ENCODE measurements at regions not wholly inside any gene's neighbourhood (a gene's known extent, or its start where the extent isn't known, plus 50 kb on each side); places are given as distances from the start of the nearest gene placed in this dataset.

DNA sequence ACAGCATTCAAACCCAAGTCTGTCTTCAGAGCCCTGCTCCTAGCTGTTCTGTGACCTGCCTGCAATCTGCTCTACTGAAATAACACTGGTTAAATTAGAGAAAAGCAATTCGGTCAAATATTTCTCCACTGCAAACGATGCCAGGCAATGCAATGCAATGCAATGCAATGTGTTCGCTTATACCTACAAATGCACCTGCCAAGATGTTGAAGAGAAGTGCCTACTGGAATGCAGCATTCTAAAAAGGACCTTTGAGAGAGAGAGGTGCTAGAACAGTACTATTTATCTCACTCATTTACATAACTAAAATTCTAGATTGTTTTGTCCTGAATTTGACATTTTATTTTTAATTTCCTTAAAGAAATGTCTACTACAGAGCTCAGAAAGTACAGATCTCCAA lies 157.3 kb upstream of the CDK1 start:
- Mint-ChIP-seq H3K4me1 (ENCODE audit: low read depth) (peaks cover 3% of the 10 kb centered on the region), H3K4me3 (no peak overlapping the region), H3K36me3 (ENCODE audit: insufficient read depth) (no peaks in the 10 kb centered on the region), H3K9me3 (no peaks in the 10 kb centered on the region), H3K27me3 (ENCODE audit: low read depth) (no peaks in the 10 kb centered on the region)
- ATAC-seq (no peak), DNase-seq (no peak)

DNA sequence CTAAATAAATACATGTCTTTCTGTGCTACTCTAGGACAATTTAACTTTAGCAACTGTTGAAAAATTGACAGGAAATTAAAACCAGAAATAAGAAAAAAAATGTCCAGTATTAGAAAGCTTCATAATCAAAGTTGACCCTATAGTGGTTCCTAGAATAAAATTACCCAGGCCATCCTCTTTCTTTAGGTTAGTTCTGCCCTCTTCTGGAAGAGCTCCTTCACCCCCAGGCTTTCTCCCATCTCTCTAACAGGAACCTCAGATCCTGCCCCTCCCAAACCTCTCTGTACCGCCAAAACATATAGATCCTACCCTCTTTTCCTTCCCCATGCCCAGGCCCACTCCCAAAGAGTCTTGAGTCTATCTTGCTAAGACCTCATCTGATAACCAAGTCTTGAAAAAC lies 159.4 kb upstream of the CDK1 start:
- DNase-seq: no peak
- no peak for ATAC-seq

DNA sequence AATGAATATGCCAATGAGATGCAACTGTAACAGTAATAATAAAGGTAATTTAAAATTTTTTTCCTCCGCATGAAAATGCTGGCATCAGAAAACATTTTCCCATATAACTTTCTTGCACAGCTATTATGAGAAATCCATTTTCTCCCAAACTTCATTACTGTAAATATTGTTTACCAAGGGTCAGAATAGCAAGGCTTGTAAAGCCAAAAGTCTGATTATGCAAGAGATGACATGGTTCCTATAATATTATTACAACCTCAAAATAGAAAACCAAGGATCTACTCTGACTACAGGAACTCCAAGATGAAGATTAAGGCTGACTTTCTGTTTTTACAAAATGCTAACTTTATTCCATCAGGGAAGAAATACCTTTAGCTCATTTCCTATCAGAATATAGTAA lies 162.7 kb upstream of the CDK1 start:
- Mint-ChIP-seq H3K36me3 (ENCODE audit: insufficient read depth) (peaks cover 2% of the 10 kb centered on the region), H3K9me3 (no peaks in the 10 kb centered on the region), H3K4me3 (no peak overlapping the region), H3K4me1 (ENCODE audit: low read depth) (peaks cover 15% of the 10 kb centered on the region), H3K27me3 (ENCODE audit: low read depth) (no peaks in the 10 kb centered on the region)
- no peak for ATAC-seq
- DNase-seq: no peak

More for the DNA sequence above, 159.4 kb upstream of the CDK1 start:
- Mint-ChIP-seq H3K27me3 (ENCODE audit: low read depth) (no peaks in the 10 kb centered on the region), H3K36me3 (ENCODE audit: insufficient read depth) (peaks cover 2% of the 10 kb centered on the region), H3K9me3 (no peaks in the 10 kb centered on the region), H3K4me1 (ENCODE audit: low read depth) (peaks cover 3% of the 10 kb centered on the region), H3K4me3 (no peak overlapping the region)

DNA sequence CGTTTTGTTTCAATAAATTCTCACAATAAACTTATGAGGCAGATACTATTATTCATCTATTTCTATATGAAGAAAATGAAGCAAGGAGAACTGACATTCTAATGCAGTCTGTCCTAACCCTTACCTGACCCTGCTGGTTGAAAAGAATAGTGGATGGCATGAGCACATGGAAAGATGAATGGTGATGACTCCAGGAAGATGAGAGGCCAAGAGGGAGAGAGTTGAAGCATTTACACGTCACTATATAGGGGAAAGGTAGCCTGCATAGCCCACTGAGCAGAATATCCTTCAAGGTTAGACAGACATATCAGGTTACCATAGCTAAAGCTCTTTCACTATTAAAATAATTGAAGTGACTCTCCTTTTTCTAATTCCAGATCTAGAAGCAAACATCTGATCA lies 163.9 kb upstream of the CDK1 start:
- H3K27me3 Mint-ChIP-seq (ENCODE audit: low read depth): no peaks in the 10 kb centered on the region
- peaks cover 15% of the 10 kb centered on the region for H3K4me1 Mint-ChIP-seq (ENCODE audit: low read depth)
- peaks cover 2% of the 10 kb centered on the region for H3K36me3 Mint-ChIP-seq (ENCODE audit: insufficient read depth)
- no peaks in the 10 kb centered on the region for H3K9me3 Mint-ChIP-seq
- no peak for DNase-seq
- H3K4me3 Mint-ChIP-seq: no peak overlapping the region
- ATAC-seq: no peak

DNA sequence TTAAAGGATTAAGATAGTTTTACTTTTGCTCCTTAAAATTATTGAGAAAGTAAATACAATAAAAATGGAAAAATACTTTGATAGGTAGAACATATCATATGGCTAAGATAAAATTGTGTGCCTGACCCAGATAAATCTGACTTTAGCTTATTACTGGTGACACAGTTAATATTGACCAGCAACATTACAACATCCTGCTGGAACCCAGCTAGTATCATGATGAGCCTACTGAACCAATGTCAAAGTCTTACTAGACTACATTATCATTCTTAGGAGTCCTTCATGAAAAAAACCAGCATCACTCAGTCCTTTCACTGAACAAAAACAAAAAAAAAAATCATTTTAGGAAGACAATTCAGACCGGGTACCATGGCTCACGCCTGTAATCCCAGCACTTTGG lies 164.8 kb upstream of the CDK1 start:
- Mint-ChIP-seq H3K4me1 (ENCODE audit: low read depth) (peaks cover 12% of the 10 kb centered on the region), H3K36me3 (ENCODE audit: insufficient read depth) (peaks cover 6% of the 10 kb centered on the region), H3K4me3 (no peak overlapping the region), H3K9me3 (no peaks in the 10 kb centered on the region), H3K27me3 (ENCODE audit: low read depth) (no peaks in the 10 kb centered on the region)
- DNase-seq (no peak), ATAC-seq (no peak)

DNA sequence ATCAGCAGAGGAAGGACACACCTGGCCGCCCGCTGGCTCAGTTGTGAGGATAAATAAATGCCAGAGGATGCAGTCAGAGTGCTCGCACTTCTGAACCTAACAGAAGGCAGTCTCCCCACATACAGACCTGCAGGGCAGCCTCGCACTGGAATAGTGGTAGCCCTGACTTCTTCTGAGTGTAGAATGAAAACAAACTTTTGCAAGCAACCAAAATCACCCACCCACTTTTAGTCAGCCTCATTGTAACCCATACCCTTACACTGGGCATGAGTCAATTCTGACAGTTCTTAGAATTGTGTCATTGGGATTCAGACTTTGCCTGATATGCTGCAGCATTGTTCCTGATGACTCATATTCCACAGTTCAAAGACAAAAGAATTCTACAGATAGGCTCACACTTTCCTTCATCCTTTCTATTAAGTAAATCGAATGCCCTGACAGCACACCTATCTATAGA lies 167.0 kb upstream of the CDK1 start:
- peak overlapping the region; percentile 19 for H3K4me3 Mint-ChIP-seq
- H3K36me3 Mint-ChIP-seq (ENCODE audit: insufficient read depth): peaks cover 6% of the 10 kb centered on the region
- peaks cover 17% of the 10 kb centered on the region for H3K4me1 Mint-ChIP-seq (ENCODE audit: low read depth)

DNA sequence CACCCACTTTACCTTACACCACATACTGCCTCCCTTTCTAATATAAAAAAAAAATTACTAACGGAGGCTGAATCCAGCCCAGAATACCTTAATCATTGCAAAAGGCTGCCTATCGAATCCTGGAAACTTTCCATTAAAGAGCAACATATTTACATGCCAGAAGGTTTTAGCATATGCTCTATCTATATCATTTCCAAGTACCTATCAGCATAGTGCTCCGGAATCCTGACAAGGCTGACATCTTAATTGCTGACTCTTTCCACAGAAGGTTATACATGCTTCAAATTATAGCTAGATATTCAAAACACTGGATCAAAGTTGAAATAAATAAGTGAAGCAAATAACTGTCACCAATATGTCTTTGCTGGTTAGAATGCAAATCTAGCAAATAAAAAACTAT lies 170.9 kb upstream of the CDK1 start:
- DNase-seq (no peak), ATAC-seq (no peak)
- Mint-ChIP-seq H3K36me3 (ENCODE audit: insufficient read depth) (peaks cover 5% of the 10 kb centered on the region), H3K4me1 (ENCODE audit: low read depth) (peaks cover 17% of the 10 kb centered on the region), H3K27me3 (ENCODE audit: low read depth) (no peaks in the 10 kb centered on the region), H3K9me3 (no peaks in the 10 kb centered on the region), H3K4me3 (no peak overlapping the region)

More for the DNA sequence above, 167.0 kb upstream of the CDK1 start:
- Mint-ChIP-seq H3K27me3 (ENCODE audit: low read depth) (no peaks in the 10 kb centered on the region), H3K9me3 (no peaks in the 10 kb centered on the region)
- ATAC-seq (peak; percentile 95 to 96), DNase-seq (no peak)

DNA sequence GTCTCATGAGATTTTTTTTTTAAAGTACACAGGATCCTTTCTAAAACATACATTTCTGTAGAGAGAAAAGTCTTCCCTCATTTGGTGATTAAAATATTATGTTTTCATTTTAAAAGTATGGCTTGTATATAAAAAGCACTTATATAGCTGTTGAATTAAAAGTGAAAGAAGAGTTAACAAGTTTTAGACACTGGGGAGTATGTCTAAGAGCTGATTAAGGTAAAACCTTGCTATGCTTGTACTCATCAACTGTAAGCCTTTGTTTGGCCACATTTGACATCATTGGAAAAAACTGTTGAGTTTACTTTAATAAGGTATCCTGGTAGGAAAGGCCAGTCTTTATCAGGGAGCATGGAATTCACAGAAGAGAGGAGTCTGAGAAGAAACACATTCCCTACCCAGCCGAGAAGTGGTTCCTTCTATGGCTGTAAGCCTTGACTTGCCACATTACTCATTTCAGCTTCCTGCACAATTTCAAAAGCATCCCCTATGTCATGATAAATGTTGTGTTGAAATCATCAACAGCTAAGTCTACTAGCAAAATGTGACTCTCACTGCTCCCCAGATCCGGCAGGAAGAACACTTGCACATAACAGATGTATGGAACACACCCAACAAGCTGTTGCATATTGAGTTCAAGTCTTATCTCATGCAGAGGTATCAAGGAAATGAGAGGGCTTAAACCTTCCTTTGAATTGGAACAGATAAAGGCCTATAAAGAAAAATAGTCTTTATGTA lies 171.8 kb upstream of the CDK1 start:
- ATAC-seq: no peak
- Mint-ChIP-seq H3K4me3 (no peak overlapping the region), H3K4me1 (ENCODE audit: low read depth) (peaks cover 11% of the 10 kb centered on the region), H3K36me3 (ENCODE audit: insufficient read depth) (peaks cover 5% of the 10 kb centered on the region), H3K27me3 (ENCODE audit: low read depth) (no peaks in the 10 kb centered on the region), H3K9me3 (no peaks in the 10 kb centered on the region)
- DNase-seq: no peak

DNA sequence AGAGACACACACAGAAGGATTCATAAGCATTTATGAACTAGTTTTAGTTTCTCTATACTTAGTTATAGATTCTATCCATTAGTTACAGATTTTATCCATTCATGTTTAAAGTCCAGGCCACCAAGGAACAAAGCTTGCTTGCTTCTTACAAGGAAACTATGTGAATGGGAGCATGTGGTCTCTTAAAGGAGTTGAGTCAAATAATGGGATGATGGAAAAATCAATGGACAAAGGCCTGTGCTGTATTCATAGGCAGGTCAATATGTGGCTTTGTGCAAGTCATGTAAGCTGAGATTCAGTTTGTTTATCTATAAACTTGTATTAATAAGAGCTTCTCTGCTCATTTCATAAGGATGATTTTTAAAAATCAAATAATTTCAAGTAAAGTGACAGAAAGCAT lies 172.8 kb upstream of the CDK1 start:
- peaks cover 5% of the 10 kb centered on the region for H3K36me3 Mint-ChIP-seq (ENCODE audit: insufficient read depth)
- peaks cover 5% of the 10 kb centered on the region for H3K4me1 Mint-ChIP-seq (ENCODE audit: low read depth)
- H3K9me3 Mint-ChIP-seq: no peaks in the 10 kb centered on the region
- H3K27me3 Mint-ChIP-seq (ENCODE audit: low read depth): no peaks in the 10 kb centered on the region
- DNase-seq: no peak
- no peak for ATAC-seq
- no peak overlapping the region for H3K4me3 Mint-ChIP-seq

DNA sequence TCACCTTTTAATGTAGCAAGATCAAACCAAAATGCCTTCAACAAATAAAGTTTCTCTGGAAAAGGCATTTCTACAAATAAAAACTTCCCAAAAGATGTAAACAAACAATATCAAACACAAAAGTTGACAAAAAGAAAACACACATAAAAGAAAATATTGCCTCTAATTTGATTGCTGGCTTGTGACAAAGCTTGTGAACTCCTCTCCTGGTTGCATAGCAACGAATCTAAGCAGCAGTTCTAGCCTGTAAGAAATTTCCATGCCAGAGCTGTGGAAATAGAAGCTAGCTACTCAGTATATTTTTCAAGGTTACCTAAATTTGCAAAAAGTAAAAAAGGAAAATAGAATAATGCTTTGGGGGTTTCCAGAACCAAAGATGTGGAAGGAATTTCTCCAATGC lies 173.9 kb upstream of the CDK1 start:
- Mint-ChIP-seq H3K36me3 (ENCODE audit: insufficient read depth) (peaks cover 5% of the 10 kb centered on the region), H3K4me3 (no peak overlapping the region), H3K27me3 (ENCODE audit: low read depth) (no peaks in the 10 kb centered on the region), H3K4me1 (ENCODE audit: low read depth) (peaks cover 5% of the 10 kb centered on the region), H3K9me3 (no peaks in the 10 kb centered on the region)
- ATAC-seq (no peak), DNase-seq (no peak)

DNA sequence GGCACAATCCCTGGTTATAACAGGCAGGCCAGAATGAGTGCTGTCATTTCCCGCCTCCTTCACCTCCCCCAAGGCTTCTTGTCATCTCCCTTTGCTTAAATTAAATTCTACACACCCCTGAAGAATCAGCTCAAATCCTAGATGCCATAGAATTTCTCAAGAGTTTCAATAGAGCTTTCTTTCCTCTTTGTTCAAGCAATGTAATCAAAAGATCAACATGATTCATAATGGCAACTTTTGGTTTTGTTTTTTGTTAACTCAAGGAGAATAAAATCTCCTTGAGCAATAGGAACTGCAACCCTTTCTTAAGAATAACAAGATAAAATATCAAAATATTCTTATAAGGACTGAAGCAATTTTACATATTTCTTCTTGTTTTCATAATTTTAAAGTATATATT lies 180.8 kb upstream of the CDK1 start:
- no peaks in the 10 kb centered on the region for H3K36me3 Mint-ChIP-seq (ENCODE audit: insufficient read depth)
- no peaks in the 10 kb centered on the region for H3K9me3 Mint-ChIP-seq
- ATAC-seq (peak; percentile 48 to 50), DNase-seq (no peak)
- peaks cover 14% of the 10 kb centered on the region for H3K4me1 Mint-ChIP-seq (ENCODE audit: low read depth)
- no peak overlapping the region for H3K4me3 Mint-ChIP-seq
- H3K27me3 Mint-ChIP-seq (ENCODE audit: low read depth): no peaks in the 10 kb centered on the region

DNA sequence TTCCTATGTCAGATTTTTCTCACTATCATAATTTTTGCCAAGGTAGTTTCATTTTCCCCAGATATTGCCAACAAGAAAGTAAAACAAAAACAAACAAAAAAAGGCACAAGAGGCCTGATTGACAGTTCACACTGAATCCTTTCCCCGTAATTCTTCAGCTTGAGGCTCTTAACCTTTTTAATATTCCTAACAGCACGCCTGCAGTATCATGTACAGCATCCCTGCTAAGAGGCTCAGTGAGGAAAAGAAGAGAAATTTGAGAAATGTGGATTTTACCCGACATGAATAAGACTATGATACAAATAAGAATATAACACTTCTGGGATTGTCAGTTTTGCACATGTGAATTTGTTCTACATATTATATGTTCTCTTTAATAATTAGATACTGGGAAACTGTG lies 182.4 kb upstream of the CDK1 start:
- H3K27me3 Mint-ChIP-seq (ENCODE audit: low read depth): no peaks in the 10 kb centered on the region
- H3K9me3 Mint-ChIP-seq: no peaks in the 10 kb centered on the region
- ATAC-seq: no peak
- peaks cover 14% of the 10 kb centered on the region for H3K4me1 Mint-ChIP-seq (ENCODE audit: low read depth)
- no peak for DNase-seq
- peaks cover 5% of the 10 kb centered on the region for H3K36me3 Mint-ChIP-seq (ENCODE audit: insufficient read depth)
- no peak overlapping the region for H3K4me3 Mint-ChIP-seq

DNA sequence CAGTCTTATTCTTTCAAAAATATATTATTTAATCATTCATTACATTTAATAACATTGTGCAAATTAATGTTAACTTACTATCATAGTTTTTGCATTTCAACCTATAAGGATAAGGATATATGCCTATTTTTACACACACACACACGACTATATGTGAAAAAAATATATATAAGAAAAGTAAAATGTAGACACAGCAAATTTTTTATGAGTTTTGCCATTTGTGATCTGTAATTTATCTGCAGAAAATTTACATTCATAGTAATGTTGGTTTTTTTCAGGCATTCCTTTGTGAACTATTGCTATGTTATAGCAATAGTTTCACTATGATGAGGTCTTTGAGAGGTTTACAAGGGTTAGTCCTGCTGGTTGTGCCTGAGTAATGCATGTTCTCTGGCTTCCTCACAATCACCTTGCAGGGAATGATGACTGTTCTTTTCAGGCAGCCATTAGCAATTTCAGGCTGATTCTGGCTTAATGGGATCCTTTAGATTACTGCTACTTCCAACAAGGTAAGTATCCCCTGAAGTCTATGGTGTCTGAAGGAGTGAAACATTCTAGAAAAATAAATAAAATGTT lies 183.7 kb upstream of the CDK1 start:
- Mint-ChIP-seq H3K9me3 (no peaks in the 10 kb centered on the region), H3K36me3 (ENCODE audit: insufficient read depth) (peaks cover 9% of the 10 kb centered on the region), H3K27me3 (ENCODE audit: low read depth) (no peaks in the 10 kb centered on the region), H3K4me3 (no peak overlapping the region), H3K4me1 (ENCODE audit: low read depth) (peaks cover 14% of the 10 kb centered on the region)
- DNase-seq: no peak
- peak; percentile 73 to 75 for ATAC-seq

DNA sequence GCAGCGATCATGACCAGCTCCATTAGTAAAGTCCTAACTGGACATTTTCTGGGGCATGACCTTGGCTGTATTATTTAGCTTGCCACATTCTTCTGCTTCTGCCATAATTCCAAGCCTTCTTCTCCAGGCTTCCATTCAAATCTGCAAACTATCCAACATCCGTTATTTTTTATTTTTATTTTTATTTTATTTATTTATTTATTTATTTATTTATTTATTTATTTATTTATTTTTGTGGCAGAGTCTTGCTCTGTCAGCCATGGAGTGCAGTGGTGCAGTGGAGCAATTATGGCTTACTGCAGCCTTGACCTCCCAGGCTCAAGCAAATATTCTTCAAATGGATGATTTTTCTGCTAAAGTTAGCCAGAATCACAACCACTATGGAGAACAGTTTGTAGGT lies 187.2 kb upstream of the CDK1 start:
- no peak for DNase-seq
- H3K9me3 Mint-ChIP-seq: no peaks in the 10 kb centered on the region
- no peaks in the 10 kb centered on the region for H3K27me3 Mint-ChIP-seq (ENCODE audit: low read depth)
- no peak overlapping the region for H3K4me3 Mint-ChIP-seq
- peaks cover 14% of the 10 kb centered on the region for H3K36me3 Mint-ChIP-seq (ENCODE audit: insufficient read depth)
- H3K4me1 Mint-ChIP-seq (ENCODE audit: low read depth): peaks cover 7% of the 10 kb centered on the region
- ATAC-seq: no peak

DNA sequence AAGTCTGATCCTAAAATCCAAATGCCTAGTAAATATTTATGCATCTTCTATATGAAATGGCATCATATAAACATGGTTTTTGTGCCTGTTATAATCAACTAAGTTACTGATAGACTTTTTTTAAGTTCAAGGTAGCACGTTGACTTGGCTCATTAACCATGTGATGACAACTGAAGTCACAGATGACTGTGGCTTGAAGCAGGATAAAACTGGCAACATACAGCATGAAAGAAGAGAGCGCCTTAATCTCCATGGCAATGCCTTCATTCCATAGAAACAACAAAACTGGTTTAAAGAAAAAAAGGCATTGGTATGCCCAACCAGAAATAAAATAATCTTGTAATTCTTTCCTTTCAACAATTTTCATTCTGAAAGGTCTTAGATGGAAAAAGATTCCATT lies 188.9 kb upstream of the CDK1 start:
- no peak for DNase-seq
- ATAC-seq: no peak
- no peaks in the 10 kb centered on the region for H3K27me3 Mint-ChIP-seq (ENCODE audit: low read depth)
- H3K4me3 Mint-ChIP-seq: no peak overlapping the region
- no peaks in the 10 kb centered on the region for H3K4me1 Mint-ChIP-seq (ENCODE audit: low read depth)
- peaks cover 22% of the 10 kb centered on the region for H3K36me3 Mint-ChIP-seq (ENCODE audit: insufficient read depth)
- no peaks in the 10 kb centered on the region for H3K9me3 Mint-ChIP-seq

Data from activated T-cell treated with anti-CD3 and anti-CD28 coated beads, Interleukin-2, amount 50 U/mL, for 4 hours (primary cell).